ENCODE measurements at regions not wholly inside any gene's neighbourhood (a gene's known extent, or its start where the extent isn't known, plus 50 kb on each side); places are given as distances from the start of the nearest gene placed in this dataset.

- no peak for DNase-seq (ENCODE audit: low spot score)
- Histone ChIP-seq H3K27me3 (ENCODE audit: control insufficient read depth in 4 of 4, insufficient read depth in 4 of 4, low read length in 3 of 4) (no peaks in the 10 kb centered on the region), H3K9me3 (ENCODE audit: control insufficient read depth in 4 of 4, low read length in 3 of 4) (peaks cover 0 to 8% (median 7%) of the 10 kb centered on the region in 4 donors), H3K9ac (ENCODE audit: low read depth in 1 of 2, low read length in 2 of 2) (no peak overlapping the region), H3K36me3 (ENCODE audit: control insufficient read depth in 4 of 4, insufficient read depth in 3 of 4, low read depth in 1 of 4, low read length in 3 of 4) (no peaks in the 10 kb centered on the region), H3K4me3 (ENCODE audit: low read depth in 1 of 3, low read length in 3 of 3) (no peak overlapping the region), H3K4me1 (ENCODE audit: control insufficient read depth in 4 of 4, insufficient read depth in 4 of 4, low read length in 3 of 4) (no peaks in the 10 kb centered on the region), H3K27ac (ENCODE audit: low read depth in 1 of 2, low read length in 2 of 2) (no peak overlapping the region)
- 85% methylated on average over 6 of the region's 6 CpGs for WGBS
- TF ChIP-seq FOXA2 (IDR thresholded peaks at IDR 0.05) (no peak), CTCF (IDR thresholded peaks at IDR 0.05; ENCODE audit: low read depth, low read length, missing input control) (no peak), RAD21 (IDR thresholded peaks at IDR 0.05) (no peak)
Observed at GRCh38 chr21:34006611-34007168, 66.7 kb upstream of the MRPS6 start.

GRCh38 chr21:34004974-34005373 is 68.4 kb upstream of the MRPS6 start:
- TF ChIP-seq GABPA (IDR thresholded peaks at IDR 0.05 in 1 of 2, conservative IDR thresholded peaks at IDR 0.05 in 1 of 2) (no peak), ATF3 (IDR thresholded peaks at IDR 0.05) (no peak), MAX (IDR thresholded peaks at IDR 0.05) (no peak), RAD21 (IDR thresholded peaks at IDR 0.05) (no peak), TAF1 (conservative IDR thresholded peaks at IDR 0.05) (no peak), HNF4A (conservative IDR thresholded peaks at IDR 0.05) (no peak), NR2F2 (IDR thresholded peaks at IDR 0.05) (no peak), RXRA (IDR thresholded peaks at IDR 0.05) (no peak), HNF4G (IDR thresholded peaks at IDR 0.05) (no peak), YY1 (IDR thresholded peaks at IDR 0.05) (no peak), JUND (IDR thresholded peaks at IDR 0.05) (no peak), FOXA1 (IDR thresholded peaks at IDR 0.05) (no peak), REST (IDR thresholded peaks at IDR 0.05) (no peak)
- Histone ChIP-seq H3K27ac (ENCODE audit: low read depth in 1 of 2, low read length in 2 of 2) (no peak overlapping the region), H3K9me3 (ENCODE audit: control insufficient read depth in 4 of 4, low read length in 3 of 4) (peaks cover 0 to 3% (median 0%) of the 10 kb centered on the region in 4 donors), H3K27me3 (ENCODE audit: control insufficient read depth in 4 of 4, insufficient read depth in 4 of 4, low read length in 3 of 4) (no peaks in the 10 kb centered on the region), H3K4me3 (ENCODE audit: low read depth in 1 of 3, low read length in 3 of 3) (no peak overlapping the region), H3K4me1 (ENCODE audit: control insufficient read depth in 4 of 4, insufficient read depth in 4 of 4, low read length in 3 of 4) (no peaks in the 10 kb centered on the region), H3K36me3 (ENCODE audit: control insufficient read depth in 4 of 4, insufficient read depth in 3 of 4, low read depth in 1 of 4, low read length in 3 of 4) (no peaks in the 10 kb centered on the region), H3K9ac (ENCODE audit: low read depth in 1 of 2, low read length in 2 of 2) (no peak overlapping the region)
- no peak for DNase-seq (ENCODE audit: low spot score)
- WGBS: 85% methylated on average over 5 of the region's 5 CpGs

All from liver (tissue), 8 donors.